ENCODE measurements at regions not wholly inside any gene's neighbourhood (a gene's known extent, or its start where the extent isn't known, plus 50 kb on each side); places are given as distances from the start of the nearest gene placed in this dataset.

DNA sequence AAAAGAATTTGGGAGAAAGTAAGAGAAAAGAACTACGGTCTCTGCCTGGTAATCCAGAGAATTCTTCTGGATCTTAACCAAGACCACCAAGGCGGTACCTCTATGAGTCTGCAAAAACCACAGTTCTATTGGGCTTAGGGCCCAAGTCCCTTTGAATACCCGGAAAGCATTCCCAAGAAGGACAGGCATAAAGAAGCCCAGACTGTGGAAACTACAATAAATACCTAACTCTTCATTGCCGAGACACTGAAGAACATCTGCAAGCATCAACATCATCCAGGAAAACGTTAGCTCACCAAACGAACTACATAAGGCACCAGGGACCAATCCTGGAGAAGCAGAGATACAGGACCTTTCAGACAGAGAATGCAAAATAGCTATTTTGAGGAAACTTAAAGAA, 162.3 kb upstream of the TMC3 start:
- no peak for TF ChIP-seq CTCF (IDR thresholded peaks at IDR 0.05; ENCODE audit: insufficient read depth, missing control alignments)
- no peak for FAIRE-seq
- DNase-seq (ENCODE audit: insufficient read length, low spot score), result no peak

DNA sequence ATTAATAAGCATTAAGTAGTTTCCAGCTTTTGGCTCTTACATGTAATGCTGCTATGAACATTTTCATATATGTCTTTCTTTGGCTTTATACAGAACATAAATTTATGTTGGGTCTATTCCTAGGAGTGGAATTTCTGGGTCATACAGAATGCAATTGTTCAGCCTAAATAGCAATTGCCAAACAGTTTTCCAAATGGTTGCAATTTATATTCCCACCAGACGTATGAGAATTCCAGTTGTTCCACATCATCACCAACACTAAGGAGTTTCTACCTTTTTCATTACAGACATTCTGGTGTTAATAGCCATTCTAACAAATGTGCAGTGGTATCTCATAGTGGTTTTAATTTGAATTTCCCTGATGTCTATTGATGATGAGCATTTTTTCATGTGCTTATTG, 160.1 kb upstream of the TMC3 start:
- no peak for TF ChIP-seq CTCF (IDR thresholded peaks at IDR 0.05; ENCODE audit: insufficient read depth, missing control alignments)
- DNase-seq (ENCODE audit: insufficient read length, low spot score) (no peak), FAIRE-seq (no peak)

- TF ChIP-seq CTCF (IDR thresholded peaks at IDR 0.05; ENCODE audit: insufficient read depth, missing control alignments), result no peak
Observed at GRCh38 chr15:81532001-81532400, 158.0 kb upstream of the TMC3 start.

GRCh38 chr15:81531109-81531592, 157.1 kb upstream of the TMC3 start:
- FAIRE-seq, result no peak
- DNase-seq (ENCODE audit: insufficient read length, low spot score), result no peak

More at GRCh38 chr15:81532001-81532400, 158.0 kb upstream of the TMC3 start:
- DNase-seq (ENCODE audit: insufficient read length, low spot score) (no peak), FAIRE-seq (no peak)

DNA sequence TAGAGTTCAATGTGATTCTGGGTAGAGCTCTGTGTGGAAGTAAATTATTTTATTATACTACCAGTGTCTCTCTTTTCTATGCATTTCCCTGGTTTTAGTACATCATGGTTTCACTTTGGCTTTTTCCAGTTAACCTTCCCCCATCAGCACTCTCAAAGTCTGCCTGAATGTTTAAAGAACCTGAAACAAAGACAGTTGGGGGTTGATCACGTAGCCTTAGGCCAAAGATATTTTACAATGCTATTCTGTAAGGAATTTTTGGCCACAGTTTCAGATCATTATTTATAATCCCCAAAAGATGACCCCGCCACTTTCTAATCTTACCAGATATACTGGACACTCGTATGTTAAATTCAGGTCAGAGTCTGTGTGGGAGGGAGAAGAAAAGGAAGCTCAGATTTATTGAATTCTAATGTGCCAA, 156.3 kb upstream of the TMC3 start:
- TF ChIP-seq CTCF (IDR thresholded peaks at IDR 0.05; ENCODE audit: insufficient read depth, missing control alignments), result no peak
- DNase-seq (ENCODE audit: insufficient read length, low spot score), result no peak
- no peak for FAIRE-seq

More at GRCh38 chr15:81531109-81531592, 157.1 kb upstream of the TMC3 start:
- no peak for TF ChIP-seq CTCF (IDR thresholded peaks at IDR 0.05; ENCODE audit: insufficient read depth, missing control alignments)

DNA sequence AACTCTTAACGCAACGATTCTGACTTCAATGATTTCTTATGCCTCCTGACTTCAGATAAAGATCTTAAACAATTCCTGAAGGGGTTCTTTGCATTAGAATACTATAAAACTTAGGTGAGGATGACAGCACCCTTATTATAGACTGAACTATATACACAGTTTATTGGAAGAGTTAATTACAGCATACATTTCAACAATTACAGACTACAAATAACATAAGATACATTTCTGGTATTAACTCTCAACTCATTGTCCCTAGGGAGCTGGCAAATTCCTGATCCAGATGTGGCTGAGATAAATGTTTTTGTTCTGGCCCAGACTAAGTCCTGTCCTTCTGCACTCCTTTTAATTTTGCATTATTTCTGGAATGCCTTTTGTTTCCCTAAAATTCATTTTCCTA, 155.5 kb upstream of the TMC3 start:
- FAIRE-seq (no peak), DNase-seq (ENCODE audit: insufficient read length, low spot score) (no peak)
- no peak for TF ChIP-seq CTCF (IDR thresholded peaks at IDR 0.05; ENCODE audit: insufficient read depth, missing control alignments)

GRCh38 chr15:81526029-81526428, 152.0 kb upstream of the TMC3 start:
- no peak for FAIRE-seq
- no peak for TF ChIP-seq CTCF (IDR thresholded peaks at IDR 0.05; ENCODE audit: insufficient read depth, missing control alignments)
- DNase-seq (ENCODE audit: insufficient read length, low spot score), result no peak

All from D721Med (cell line).